T-helper 1 cell (primary cell): ENCODE measurements at regions not wholly inside any gene's neighbourhood (a gene's known extent, or its start where the extent isn't known, plus 50 kb on each side); places are given as distances from the start of the nearest gene placed in this dataset.
"Not testable (repeated sequence)": the region's sequence is repeated elsewhere in the genome, so short reads cannot be mapped to it uniquely, and the experiment has no call there.

Experiments used
- DNase-seq, 5 donors: peaks; one replicate each; pipeline ENCODE4 v3.0.0-alpha.2; 2012 to 2020

DNA sequence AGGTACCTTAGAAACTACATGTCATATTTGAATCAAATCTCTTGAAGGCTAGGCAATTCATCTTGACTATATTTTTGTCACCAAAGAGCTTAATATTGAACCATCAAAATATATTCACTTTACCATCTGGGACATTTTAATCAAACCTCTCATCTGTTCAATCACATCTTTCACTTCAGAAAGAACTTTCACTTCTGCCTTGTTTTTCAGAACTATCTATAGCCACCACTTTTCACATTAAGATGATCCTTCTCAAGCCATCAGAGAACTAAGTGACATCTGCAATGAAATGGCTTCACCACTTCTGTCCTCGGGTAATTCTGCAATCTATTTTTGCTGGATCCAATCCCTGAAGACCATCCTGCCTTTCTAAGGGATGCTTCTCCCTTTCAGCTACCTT lies 57.8 kb downstream of the OR2B2 start:
- no peak for DNase-seq

- no peak for DNase-seq
These were observed 60.8 kb downstream of the OR2B2 start for GRCh38 chr6:27851440-27851839.

- not testable (repeated sequence) for DNase-seq
These were observed 63.2 kb downstream of the OR2B2 start for GRCh38 chr6:27849001-27849400.

- no peak for DNase-seq
These were observed 64.5 kb downstream of the OR2B2 start for GRCh38 chr6:27847706-27848105.

- no peak for DNase-seq
These were observed 71.6 kb downstream of the OR2B2 start for GRCh38 chr6:27840572-27840971.

DNA sequence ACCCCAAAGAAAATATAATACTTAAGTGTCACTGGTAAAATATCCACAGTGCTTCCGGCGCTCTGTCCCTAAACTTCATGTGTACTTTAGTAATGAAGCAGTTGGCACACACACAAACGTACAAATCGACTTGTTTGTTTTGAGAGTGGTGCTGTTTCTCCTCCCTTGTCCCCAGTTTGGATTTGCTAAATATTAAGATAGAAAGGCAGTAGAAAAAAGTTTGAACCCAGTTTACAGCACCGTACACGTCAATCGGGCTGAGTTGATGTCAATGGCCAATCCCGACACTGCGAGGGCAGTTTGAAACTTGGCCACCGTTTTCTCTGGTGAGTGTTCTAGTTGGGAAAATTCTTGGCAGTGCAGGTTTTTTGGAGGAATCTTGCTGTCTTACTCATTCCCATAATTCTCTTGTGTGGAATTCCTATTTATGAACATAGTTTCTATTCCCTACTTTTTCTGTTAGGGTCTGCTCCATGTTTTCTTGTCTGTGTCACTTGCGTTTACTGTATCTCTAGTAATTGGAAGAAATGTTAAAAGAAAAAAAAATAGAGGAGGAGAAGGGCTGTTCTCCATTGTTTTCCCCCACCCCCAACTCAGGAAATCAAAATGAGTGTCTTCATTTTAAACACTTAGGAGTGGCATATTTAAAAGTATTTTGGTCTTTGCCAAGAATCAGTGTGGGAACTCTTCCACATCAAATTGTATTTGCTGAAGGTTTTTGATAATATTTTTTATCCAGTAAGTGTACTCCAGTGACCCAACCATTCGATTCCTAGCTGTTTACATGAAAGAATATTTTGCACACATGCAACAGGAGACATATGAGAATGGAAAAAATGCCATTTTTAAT lies 72.3 kb downstream of the OR2B2 start:
- DNase-seq: peak in 1 of 5 donors; percentile 52

DNA sequence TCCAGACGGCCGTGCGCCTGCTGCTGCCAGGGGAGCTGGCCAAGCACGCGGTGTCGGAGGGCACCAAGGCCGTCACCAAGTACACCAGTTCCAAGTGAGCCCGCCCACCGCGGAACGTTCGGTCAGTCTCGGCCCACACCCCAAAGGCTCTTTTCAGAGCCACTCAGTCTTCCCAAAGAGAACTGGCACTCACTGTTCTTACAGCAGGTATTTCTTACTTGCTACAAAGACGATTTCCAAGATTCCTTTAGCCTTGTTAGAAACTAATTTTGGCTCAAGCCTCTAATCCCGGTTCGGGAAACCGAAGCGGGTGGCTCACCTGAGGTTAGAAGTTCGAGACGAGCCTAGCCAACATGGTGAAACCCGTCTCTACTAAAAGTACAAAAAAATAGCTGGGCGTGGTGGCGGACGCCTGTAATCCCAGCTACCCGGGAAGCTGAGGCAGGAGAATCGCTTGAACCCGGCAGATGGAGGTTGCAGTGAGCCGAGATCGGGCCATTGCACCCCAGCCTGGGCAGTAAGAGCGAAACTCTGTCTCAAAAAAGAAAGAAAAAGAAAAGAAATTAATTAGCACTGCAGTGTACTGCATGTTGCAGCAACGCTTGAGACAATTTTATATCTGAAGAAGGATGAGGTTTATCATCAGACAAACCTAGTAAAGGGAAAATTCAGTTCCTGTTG lies 73.1 kb downstream of the OR2B2 start:
- peak in 1 of 5 donors; percentile 62 for DNase-seq

DNA sequence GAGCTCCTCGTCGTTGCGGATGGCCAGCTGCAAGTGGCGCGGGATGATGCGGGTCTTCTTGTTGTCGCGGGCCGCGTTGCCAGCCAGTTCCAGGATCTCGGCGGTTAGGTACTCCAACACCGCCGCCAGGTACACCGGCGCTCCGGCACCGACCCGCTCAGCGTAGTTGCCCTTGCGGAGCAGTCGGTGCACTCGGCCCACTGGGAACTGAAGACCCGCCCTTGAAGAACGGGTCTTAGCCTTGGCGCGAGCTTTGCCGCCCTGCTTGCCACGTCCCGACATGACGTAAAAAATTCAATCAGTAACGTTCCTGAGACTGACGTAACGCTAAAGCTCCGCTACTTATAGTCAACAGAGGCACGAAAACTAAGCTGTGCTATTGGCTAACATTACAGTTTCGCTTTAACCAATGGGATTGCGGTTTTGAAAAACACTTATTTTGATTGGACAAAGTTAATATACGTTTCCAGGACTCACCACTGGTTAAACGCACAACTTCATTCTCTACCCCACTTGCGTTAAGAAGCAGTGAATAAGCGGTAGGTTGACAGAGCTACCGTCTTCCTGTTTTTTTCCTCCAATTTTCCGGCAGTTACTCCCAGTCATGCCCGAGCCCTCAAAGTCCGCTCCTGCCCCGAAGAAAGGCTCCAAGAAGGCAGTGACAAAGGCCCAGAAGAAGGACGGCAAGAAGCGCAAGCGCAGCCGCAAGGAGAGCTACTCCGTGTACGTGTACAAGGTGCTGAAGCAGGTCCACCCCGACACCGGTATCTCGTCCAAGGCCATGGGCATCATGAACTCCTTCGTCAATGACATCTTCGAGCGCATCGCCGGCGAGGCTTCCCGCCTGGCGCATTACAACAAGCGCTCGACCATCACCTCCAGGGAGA lies 73.9 kb downstream of the OR2B2 start:
- DNase-seq: peak; percentile 65 to 99 (median 75)

DNA sequence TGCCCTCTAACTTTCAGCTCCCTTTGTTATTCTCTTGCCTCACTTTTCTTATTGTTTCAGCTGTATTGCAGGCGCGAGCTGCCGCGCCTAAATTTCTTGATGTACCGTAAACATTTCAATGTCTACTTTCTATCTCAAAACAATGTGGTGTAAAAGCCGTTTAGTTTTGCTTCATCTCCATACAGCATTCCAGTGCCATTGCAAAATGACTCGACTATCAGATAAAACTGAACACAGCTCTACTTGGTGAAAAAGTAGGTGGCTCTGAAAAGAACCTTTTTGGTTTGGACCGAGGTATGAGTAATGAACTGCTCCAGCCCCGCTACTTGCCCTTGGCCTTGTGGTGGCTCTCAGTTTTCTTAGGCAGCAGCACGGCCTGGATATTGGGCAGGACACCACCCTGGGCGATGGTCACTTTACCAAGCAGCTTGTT lies 74.6 kb downstream of the OR2B2 start:
- DNase-seq: no peak

DNA sequence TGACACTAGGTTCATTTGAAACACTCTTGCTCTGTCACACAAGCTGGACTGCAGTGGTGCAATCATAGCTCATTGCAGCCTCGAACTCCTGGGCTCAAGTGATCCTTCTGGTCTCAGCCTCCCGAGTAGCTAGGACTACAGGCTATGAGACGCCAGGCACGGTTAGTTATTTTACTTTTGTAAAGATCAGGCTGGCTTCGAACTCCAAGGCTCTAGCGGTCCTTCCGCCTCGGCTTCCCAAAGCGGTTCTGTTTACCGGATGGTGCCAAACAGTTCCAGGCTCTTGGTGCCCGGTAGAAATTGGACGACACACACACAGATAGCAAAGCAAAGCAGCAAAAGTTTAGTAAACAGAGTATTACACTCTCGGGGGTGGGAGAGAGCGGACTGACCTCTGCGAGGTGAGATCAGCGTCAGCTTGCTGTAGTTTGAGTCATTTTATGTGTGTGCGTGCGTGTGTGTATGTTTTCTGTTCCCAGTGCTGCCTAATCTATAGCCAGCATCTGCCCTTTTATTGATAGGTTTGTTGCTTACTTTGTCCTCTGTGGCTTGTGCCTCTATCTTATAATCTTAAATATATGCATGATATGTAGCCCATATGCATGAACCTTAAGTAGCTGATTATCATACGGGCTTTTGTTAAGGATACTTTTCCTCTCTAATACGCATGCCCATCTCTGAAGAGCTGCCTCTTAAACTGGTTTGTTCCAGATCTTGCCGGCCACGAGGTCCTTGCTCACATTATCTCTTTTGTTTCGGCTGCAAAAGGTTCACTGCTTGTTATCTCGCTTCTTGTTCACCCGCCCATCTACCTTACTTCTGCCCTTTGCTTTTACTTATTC lies 75.2 kb downstream of the OR2B2 start:
- DNase-seq: peak; percentile 25 to 84 (median 48)

DNA sequence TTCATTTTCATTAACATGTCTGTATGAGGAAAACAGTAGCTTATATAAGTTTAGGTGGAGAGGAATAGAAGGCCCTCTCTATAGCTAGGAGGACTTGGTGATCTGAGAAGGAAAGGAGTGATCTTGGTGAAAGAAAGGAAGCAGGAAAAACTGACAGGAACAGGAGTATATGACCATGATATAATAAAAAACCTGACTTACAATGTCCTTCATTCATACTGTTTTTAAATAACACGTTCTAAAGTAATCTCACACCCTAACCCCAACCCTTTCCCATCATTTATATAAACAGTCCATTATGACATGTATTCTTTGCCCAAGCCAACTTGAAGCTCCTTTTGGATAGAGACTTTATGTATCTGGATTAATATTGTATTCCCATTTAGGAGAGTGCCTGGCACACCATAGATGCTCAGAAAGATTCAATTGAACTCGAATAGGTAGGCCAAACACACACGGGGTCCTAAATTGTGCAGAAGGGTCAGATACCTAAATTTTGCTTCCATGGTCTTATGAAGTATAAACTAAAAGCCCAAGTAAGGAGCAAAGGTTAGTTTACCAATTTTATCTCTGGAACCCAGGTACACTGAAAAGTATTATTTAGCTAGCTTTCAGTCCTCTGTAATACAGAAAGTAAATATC lies 75.9 kb downstream of the OR2B2 start:
- DNase-seq: no peak

GRCh38 chr6:27834879-27835549 lies 77.2 kb downstream of the OR2B2 start:
- no peak for DNase-seq

DNA sequence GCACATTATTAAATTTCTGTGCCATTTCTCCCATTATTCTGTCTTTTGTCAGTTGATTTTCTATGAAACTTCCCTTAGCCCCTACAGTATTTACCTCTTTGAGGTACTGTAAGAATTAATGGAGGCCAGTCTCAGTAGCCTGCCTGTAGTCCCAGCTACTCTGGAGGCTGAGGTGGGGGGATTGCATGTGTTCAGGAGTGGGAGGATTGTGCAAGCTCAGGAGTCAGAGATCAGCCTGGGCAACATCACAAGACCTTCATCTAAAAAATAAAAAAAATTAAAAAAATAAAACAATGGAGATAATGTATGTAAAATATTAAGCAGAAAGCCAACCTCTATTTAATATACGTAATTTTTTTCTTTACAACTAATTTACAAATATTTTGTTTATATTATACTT lies 77.8 kb downstream of the OR2B2 start:
- no peak for DNase-seq

- DNase-seq: peak; percentile 41 to 85 (median 57)
These were observed 80.6 kb downstream of the OR2B2 start for GRCh38 chr6:27831434-27832081.

- peak in 4 of 5 donors; percentile 25 to 80 (median 34) for DNase-seq
These were observed 81.4 kb downstream of the OR2B2 start for GRCh38 chr6:27830600-27831433.

DNA sequence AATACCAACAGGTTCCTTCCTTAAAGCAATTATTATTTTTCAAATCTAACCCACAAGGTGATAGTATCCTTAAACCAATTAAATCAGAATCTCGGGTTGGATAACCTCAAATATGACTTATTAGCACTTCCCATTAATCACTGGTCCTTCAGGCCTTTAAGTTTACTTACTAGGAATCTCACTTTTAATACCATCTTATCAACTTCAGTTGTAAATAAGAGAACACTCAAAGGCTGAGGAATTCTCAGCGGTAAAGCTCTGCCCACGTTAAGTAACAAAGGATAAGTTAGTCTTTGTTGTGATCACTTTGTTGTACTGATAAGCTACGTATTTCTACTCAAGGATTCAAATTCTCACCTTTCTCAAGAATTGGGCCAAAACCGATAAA lies 82.0 kb downstream of the OR2B2 start:
- no peak for DNase-seq

GRCh38 chr6:27829453-27830211 lies 82.6 kb downstream of the OR2B2 start:
- no peak for DNase-seq

GRCh38 chr6:27827477-27827876 lies 84.7 kb downstream of the OR2B2 start:
- DNase-seq: not testable (repeated sequence)

GRCh38 chr6:27826612-27826985 lies 85.6 kb downstream of the OR2B2 start:
- DNase-seq: not testable (repeated sequence)
